Kidney capillary endothelial cell (primary cell): ENCODE measurements at regions not wholly inside any gene's neighbourhood (a gene's known extent, or its start where the extent isn't known, plus 50 kb on each side); places are given as distances from the start of the nearest gene placed in this dataset.

ENCODE experiments used
- DNase-seq: peaks from one replicate; pipeline ENCODE4 v3.0.0-alpha.2; 2018; ENCODE audit warnings: low spot score

DNA sequence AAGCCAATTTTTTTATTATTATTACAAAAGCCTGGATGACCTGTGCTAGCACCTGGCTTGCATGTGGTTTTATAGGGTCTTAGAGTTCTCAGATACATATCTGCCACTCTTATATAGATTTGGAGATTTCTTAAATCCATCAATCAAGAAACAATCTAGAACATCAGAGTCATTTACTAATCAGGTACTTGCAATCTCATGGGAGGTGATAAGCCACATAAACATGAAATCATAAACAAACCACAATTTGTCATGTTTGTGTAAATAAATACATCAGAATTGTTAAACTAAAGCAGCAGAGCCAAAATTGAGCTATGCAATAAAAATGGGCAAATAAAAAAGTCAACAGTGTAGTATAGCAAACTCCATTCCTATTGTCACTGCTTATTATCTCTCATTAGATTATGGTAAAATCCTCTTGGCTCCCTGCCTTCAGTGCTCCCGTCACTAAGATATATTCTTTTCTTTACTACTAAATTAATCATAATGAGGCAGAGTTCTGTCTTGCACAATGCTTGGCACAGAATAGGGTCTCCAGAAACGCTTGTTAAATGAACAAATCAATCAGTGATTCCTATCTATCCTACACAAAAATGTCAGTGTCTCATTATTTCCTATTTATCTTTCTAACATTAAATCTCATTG is 108.7 kb upstream of the TTC29 start:
- no peak for DNase-seq

DNA sequence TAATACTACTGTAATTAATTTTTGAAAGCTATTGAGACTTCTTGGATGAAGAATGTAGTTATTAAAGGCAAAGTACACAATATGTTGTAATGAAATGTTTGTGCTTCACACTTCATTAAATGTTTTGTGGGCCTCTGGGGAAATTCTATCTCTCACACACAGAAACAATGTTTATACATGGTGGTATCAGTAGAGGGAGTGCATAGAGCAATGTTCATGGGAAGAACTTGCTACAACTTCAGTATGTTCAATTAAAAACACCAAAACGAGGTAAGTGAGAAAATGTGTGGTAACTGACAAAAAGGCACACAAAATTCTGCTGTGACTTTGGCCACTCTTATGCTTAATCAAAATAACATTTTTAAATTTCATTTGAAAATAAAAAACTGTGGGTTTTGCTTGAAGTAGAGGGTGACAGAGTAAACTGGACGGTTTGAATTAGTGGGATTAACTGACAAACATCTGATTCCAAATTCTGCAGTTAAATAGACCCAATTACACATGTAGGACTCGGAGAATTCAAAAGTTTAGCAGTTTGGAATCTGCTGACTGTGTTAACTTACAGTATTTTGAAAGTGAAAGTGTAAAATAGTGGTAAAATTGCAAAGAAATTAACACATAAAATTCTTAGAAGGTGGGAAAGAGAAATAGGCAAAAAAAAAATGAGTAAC is 111.4 kb upstream of the TTC29 start:
- peak; percentile 30 for DNase-seq

DNA sequence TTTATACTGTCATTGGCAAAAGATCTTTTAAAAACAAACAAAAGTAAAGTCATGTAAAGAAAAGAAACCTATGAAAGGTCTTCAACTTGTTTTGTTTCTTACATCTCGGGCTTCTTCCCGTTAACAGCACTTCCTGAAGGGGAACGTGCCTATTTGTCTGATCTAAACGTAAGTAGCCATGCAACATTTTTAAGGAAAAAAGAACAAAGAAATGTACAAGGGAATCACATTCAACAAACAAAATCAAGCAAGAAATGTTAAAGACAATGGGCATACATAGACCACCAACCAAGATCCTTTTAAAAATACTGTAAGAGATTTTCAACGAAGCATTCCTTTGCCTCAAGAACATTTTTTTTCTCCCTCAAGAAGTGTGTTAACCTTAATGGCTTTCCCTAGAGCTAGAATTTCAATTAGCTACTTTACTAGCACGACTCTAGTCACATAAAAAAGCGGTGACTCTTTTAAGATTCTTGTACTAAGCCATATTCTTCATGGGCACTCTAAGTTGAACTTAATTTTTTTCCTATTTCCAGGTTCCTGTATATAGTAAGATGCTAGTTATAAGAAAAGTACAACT is 112.0 kb upstream of the TTC29 start:
- peak; percentile 4 for DNase-seq

DNA sequence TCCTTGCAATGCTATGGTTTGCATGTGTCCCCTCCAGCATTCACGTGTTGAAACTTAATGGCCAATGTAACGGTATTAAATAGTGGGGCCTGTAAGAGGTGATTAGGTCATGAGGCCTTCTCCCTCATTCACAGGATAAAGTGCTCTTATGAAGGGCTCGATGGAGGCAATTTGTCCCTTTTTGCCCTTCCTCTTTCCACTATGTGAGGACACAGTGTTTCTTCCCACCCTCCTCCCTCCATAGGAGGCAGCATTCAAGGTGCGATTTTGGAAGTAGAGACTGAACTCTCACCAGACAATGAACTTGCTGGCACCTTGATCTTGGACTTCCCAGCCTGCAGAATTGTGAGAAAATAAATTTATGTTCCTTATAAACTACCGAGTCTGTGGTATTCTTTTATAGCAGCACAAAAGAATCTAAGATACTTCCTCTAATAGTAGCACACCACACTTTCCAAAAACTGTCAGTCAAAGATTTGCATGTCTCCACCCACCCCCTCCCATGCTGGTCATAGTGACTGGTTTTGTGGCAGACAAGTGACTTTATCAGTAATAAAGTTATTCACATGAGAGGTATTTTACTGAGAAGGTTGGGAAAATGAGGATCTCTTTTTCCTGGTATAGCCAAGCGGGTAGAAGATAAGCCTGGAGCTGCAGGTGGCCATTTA is 113.5 kb upstream of the TTC29 start:
- no peak for DNase-seq

DNA sequence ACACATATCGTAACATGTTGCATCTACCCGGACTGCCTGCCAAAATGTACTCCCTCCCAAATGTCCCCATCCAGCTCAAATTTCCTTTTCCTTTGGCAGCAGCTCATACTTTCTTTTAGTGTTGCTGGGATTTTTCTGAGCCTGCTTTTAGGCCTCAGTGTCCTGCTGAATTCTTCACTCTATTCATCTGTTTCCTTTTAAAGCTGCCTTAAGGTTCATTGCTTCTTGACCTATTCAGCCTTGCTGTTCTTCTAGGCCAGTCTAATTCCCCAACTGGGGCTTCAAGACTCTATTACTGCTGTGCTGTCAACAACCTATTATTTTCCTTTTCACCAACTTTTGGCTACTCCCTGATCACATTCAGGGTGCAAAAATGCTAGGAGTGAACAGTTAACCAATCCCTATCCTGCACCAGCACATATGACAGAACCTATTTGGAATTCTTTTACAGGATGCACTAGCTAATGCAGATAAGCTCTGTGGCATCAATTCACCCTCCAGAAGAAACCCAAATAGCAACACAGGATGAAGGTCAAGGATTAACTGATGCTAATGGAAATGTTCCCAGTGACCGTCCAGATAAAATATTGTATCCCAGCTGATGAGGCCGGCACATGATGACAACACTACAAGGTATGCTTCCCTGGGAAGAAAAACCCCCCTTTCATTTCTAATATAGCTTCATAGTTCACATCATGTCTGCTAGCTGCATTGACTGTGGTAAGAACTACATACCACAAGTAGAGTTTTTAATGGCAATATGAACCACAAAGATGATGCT is 114.7 kb upstream of the TTC29 start:
- no peak for DNase-seq

DNA sequence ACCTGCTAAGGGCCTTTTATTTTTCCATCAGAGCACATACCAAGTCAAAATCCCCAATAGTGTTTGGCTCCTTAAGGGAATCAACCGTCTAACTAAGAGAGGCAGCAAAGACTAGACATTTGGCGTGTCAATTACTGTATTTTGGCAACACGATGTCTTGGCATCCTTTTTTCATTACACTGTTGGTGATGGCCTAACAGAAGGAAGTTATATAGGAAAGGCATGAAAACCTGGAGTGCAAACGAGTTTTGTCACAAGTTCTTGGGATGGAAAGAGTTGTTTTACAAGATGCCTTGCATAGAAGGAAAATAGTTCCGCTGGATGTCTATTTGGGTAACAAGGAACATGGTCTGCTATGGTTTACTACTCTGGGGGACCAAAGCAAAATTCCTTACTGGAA is 119.2 kb upstream of the TTC29 start:
- no peak for DNase-seq

DNA sequence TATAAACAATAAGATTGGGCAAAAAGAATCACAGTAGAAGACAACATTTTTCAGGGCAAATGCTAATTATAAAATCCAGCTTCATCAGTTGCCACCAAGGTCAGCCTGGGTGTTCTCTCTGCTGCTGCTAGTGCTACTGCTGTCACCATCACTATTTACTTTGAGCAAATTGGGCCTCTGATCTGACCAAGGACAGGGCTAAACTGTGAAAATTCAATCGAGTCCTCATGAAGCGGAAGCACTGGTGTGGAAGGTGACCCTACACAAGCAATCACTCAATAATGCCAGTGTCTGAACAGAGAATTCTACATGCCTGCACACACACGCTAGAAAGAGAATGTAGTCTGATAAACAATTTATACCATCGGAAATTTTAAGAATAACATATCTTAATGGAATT is 122.9 kb upstream of the TTC29 start:
- no peak for DNase-seq

DNA sequence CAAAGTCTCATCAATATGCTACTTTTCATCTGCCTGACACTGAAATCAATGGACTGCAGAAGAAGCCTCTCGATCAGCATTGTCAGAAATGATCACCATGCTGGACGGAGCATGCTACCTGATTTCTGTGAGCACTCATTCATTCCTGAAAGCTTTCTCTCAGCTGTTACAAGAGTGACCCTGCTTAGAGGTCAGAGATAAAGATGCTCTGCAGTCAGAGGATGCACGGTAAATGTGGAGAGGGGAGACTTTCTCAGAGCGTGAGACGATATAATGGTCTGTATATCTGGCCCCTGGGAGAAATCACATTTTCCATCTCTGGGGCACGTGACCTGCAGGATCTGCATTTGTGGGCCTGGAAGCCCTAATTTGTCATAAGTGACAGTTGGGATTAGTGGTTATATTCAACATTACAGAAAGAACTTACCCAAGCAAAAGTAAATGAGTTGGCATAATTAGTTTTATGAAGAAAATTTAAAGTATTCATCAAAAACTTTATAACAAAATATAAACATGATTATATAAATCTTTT is 125.6 kb upstream of the TTC29 start:
- no peak for DNase-seq

DNA sequence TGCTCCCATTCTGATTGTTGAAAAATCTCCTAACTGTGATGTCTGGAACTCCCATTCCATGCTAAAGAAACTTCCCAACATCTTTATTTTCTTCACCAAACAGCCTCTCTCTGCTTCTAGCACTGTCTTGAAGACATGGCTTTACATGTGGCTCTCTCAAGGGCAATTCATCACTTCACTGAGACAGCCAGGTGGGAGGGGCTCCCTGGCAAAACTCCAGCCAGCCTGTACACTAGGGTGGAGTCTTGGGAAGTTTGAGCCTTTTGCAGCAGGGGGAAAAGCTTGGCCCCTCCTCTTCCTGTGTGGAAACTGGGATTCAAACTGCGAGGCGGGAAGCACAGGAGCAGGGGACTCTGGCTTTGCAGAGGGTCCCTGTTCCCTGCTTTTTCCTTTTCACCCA is 130.5 kb upstream of the TTC29 start:
- no peak for DNase-seq

DNA sequence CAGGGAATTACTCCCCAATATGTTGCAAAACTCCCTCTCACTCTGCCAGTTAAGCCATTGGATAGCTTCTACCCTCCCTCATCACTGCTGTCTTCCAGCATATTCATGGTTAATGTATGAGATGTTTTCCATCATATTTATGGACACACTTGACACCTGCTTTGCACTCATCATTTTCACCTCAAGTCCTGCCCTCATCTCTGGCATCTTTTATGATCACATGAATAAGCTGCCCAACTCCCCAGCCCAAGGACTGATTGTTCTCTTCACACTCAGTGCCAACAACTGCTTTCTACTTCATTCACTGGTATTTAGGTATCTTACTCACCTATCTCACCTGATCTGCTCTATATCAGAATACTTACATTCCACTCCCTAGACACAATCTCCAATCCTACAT is 131.1 kb upstream of the TTC29 start:
- no peak for DNase-seq

DNA sequence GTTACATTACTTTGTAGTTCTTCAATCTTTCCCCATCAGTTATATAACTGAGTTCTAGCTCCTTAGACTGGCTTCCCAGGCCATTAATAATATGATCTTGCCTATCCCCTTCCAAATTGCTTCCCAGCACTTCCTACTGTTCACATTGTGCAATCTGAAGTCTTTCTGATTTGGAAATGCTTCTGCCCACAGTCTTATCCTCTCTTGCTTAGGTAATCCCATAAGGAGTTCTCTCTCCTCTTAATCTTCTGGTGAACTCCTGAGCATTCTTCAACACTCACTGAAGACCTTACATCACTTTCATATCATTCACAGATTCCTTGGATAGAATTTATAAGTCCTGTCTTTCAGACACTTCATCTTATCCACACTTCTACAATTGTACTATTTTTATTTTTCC is 132.7 kb upstream of the TTC29 start:
- DNase-seq = no peak

DNA sequence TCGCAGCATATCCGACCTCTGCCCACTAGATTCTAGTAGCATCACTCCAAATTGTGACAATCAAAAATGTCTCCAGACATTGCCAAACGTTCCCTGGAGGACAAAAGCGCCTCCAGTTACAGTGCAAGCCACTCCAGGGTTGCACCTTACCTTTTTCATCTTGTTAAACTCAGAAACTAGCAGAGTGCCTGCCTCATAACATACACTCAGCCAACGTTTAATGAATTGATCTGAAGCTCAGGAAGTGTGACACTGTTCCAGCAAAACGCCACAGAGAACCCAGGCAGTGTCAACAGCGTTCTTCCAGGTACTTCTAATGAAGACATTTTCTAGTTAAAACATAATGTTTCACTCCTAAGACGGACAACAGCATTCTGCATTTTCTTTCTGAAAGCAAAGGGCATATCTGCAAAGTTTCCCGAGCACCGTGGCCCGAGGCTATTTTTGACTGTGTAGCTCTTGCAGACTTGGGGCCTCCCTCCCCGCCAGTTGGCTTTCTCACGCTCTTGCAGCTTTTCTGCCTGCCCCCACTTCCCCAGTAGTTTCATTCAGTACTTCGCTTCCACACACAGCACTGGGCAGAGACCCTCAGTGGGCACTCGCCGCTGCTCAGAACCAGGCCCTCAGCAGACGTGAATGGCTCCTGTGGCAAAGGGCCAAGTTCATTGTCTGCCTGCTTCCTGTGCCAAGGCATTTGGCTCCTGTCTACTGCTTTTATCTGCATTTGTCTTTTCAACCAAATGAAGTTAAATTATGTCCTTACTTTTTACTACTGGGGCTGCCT is 133.4 kb upstream of the TTC29 start:
- peak; percentile 21 for DNase-seq

DNA sequence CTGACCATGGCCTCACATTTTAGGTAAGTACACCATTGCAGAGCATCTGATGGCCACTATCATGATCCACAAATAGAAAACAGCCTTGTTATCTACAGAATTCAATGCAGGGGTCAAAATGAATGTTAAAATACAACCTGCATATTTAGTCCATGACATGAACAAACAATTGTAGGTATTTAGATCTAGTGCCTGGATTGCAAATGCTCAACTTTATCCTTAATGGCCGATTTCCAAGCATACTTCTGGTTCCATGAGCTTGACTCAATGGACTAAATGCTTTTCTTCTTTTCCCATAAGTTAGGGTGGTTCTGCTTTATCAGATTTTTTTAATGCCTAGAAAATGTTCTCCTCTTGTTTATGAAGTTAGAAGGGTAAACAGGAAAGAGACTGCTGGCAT is 139.2 kb upstream of the TTC29 start:
- no peak for DNase-seq

DNA sequence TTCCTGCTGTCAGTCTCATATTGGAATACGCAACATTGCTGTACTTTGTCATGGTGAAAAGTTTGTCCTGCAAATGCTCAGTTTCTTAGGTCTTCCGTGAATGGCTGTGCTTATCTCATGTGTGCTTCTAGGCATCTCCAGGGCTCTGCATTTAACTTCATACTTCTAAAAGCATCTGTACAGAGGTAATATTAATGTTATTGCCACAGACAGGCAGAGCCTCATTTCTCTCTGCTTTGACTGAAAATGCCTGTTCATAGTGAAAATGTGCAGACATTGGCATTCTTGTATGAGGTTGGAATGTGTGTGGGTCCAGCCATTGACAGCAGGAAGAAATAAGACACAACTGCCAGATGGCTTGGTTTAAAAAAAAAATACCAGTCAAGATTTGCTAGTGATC is 140.1 kb upstream of the TTC29 start:
- DNase-seq = no peak

DNA sequence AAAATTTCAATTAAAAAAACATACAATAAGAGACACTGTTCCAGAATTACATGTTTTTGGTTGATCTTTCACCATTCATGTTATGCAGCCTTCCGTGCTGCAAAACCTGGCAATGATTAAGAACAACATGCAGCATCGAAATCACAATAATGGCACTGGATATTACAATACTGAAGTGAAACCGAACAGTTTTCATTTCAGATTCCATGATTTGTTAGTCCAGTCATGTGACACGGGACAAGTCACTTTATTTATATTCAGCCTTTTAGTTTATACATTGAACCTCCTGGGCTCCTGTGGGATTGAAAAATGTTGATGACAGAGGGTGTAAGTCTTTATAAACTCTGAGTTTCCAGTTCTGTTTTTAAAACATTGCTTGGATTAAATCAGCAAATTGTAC is 142.5 kb upstream of the TTC29 start:
- DNase-seq = no peak

DNA sequence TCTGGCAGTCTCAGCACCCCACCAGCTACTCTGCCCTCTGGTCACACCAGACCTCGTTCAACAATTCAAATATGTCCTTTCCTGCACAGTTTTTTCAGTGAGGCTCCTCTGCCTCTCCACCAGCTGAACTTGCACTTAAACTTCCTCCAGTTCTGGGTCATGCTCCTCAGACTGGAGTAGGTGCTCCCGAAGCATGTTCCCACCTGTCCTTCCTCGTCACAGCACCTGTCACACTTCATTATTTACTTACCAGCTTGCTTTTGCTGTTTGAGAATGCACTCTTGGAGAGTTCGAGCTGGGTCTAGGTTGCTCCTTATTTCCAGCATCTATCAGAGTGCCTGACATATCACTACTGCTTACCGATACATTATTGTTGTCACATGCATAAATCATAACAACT is 144.8 kb upstream of the TTC29 start:
- no peak for DNase-seq

DNA sequence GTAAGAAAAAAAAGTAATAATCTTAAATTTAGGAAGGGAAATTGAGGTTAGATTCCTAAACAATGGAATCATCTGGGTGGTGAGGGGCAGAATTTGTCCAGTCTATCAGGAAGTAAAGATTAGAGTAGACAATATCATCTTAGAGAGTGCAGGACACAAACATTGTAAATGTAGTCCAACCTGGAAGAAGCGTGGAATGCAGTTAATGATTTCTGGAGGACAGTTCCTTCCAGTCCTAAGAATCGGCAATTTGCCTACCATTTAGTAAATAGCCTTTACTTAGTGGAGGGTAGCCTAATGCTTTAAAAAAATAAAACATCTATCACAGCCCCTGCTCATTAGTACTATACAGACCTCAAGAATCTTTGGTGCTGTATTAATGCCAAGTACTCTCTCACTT is 147.5 kb upstream of the TTC29 start:
- no peak for DNase-seq

DNA sequence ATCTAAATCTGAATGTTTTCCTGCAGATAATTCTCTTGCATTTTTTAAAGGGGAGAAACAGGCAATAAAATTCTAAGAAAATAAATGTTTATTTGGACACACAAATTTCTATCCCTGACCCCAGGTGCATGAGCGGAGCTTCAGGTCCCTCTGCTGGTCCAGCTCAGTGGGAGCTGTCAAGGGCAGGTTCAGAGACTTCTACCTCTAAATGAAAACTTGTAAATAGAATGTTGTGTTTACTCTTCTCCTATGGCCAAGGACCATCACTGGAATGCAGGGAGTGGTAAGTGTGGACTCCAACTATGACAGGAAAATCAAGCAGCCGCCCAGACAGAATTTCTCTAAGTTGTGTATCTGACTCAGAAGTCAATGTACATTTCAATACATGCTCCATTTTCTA is 148.6 kb upstream of the TTC29 start:
- DNase-seq = no peak

DNA sequence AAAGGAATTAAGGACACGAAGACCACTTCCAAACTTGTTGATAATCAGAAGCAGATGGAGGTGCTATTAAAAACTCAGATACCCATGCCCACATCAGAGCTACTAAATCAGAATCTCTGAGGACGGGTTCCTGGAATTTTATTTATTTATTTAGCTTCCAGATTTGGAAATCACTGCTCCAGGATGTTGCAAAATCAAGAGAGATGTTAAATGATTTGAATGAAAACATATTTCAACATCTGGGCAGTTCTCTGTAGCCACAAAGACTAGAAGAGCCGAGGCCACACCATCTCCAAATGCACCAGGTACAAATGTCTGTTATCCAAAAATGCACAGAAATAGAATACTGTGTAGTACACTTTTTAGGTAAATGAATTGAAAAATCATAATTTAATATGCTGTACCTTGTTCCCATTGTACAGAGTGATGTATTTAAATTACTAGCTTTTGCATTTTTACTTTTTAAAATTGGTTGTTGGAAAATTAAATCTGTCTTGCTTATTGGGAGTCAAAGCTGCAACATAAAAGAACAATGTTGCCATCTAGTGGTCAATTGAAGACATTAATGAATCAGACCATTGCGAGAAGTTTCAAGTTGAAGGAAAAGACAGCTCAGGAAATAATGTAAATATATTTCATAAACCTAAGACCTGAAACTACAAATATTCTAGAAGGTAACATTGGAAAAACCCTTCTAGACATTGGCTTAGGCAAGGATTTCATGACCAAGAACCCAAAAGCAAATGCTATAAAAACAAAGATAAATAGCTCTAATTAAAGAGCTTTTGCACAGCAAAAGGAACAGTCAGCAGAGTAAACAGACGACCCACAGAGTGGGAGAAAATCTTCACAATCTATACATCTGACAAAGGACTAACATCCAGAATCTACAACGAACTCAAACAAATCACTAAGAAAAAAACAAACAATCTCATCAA is 151.3 kb upstream of the TTC29 start:
- peak; percentile 66 for DNase-seq

DNA sequence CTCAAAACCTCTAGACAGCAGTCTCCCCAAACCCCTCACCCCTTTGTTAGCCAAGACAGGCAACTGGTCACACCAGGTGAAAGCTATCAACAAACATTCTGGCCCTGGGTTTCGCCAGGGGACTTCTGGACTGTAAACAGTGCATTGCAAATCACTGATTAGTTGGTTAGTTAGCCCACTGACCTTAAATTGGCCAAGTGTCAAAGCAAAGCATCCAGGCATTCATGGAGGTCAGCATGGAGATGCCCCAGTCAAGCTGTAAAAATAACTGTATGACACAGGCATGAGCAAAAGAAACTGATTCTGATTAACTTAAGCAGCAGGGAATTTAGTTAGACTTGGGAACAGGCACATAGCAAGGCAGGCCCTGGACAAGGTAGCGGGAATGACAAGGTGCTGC is 156.0 kb upstream of the TTC29 start:
- DNase-seq = no peak
